ENCODE measurements at regions not wholly inside any gene's neighbourhood (a gene's known extent, or its start where the extent isn't known, plus 50 kb on each side); places are given as distances from the start of the nearest gene placed in this dataset.

GRCh38 chr10:46230615-46231014 lies 56.2 kb upstream of the ANTXRL start:
- Histone ChIP-seq H3K27ac (no peak overlapping the region), H3K9me3 (replicated peaks) (no peaks in the 10 kb centered on the region), H3K4me3 (no peak overlapping the region), H3K36me3 (no peaks in the 10 kb centered on the region), H3K4me1 (no peaks in the 10 kb centered on the region), H3K27me3 (no peaks in the 10 kb centered on the region)
- no peak for DNase-seq

DNA sequence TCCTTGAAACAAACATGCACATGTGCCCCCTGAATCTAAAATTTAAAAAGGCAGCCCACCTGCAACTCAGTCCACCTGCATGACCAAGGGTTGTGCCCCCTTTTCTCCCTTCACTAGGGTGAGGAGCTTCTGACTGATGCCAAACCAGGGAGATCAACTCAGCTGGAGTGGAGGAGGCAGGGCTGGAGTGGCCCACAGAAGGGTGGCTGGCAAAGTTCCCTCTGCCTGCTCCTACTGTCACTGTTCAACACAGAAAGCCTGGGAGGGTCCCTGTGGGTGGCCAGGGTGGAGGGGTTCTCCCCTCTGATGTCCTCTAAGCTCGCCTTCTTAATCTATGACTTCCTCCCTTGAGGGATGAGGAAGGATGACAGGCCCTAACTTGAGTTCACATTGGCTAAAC lies 55.7 kb upstream of the ANTXRL start:
- Histone ChIP-seq H3K27me3 (no peaks in the 10 kb centered on the region), H3K27ac (no peak overlapping the region), H3K36me3 (no peaks in the 10 kb centered on the region), H3K4me3 (no peak overlapping the region), H3K4me1 (no peaks in the 10 kb centered on the region), H3K9me3 (replicated peaks) (no peaks in the 10 kb centered on the region)
- no peak for DNase-seq

DNA sequence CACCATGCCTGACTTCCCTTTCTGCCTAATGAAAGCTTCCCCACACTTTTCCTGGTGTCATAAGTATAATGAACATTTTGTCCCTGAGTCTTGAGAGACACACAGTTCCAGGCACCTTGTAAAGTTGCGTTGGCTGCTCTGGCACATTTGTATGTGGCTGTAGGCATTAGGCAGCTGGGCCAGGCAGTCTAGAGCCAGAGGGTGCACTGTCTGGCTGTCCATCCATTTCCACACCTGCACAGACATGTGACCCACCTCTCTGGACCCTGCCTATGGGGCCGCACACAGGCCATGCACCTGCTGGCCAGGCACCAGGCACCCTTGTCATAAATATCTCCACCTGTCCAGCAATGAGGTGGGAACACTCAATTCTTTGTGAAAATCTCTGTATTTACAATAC lies 54.7 kb upstream of the ANTXRL start:
- DNase-seq, result no peak
- Histone ChIP-seq H3K27ac (no peak overlapping the region), H3K27me3 (no peaks in the 10 kb centered on the region), H3K36me3 (no peaks in the 10 kb centered on the region), H3K4me1 (no peaks in the 10 kb centered on the region), H3K9me3 (replicated peaks) (no peaks in the 10 kb centered on the region), H3K4me3 (no peak overlapping the region)

DNA sequence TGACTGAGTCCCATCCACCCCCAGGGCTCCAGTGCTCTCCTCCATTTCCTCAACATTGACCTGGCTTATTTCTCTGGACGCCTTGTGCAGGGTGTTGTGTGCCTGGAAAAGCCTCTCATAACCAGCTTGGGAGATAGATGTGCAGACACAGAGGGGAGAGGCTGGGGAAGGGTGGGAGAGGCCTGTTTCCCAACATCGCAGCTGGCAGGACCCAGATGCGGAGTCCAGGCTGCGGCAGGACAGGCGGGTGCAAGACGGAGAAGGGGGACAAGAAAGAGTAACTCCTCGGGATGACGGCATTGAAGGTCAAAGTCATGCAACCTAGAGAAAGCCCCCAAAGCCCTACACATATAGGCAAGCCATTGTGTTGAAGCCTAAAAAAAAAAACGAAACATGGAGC lies 54.1 kb upstream of the ANTXRL start:
- DNase-seq, result no peak
- Histone ChIP-seq H3K27ac (no peak overlapping the region), H3K4me1 (no peaks in the 10 kb centered on the region), H3K9me3 (replicated peaks) (no peaks in the 10 kb centered on the region), H3K27me3 (no peaks in the 10 kb centered on the region), H3K4me3 (no peak overlapping the region), H3K36me3 (no peaks in the 10 kb centered on the region)

GRCh38 chr10:46233181-46233580 lies 53.6 kb upstream of the ANTXRL start:
- H3K4me3 ChIP-seq, result no peak overlapping the region

GRCh38 chr10:46234026-46234425 lies 52.8 kb upstream of the ANTXRL start:
- Histone ChIP-seq H3K9me3 (replicated peaks) (no peaks in the 10 kb centered on the region), H3K4me3 (no peak overlapping the region), H3K36me3 (no peaks in the 10 kb centered on the region), H3K27ac (no peak overlapping the region), H3K4me1 (no peaks in the 10 kb centered on the region), H3K27me3 (no peaks in the 10 kb centered on the region)
- DNase-seq, result no peak

More at GRCh38 chr10:46233181-46233580, 53.6 kb upstream of the ANTXRL start:
- Histone ChIP-seq H3K4me1 (no peaks in the 10 kb centered on the region), H3K27ac (no peak overlapping the region), H3K9me3 (replicated peaks) (no peaks in the 10 kb centered on the region), H3K27me3 (no peaks in the 10 kb centered on the region), H3K36me3 (no peaks in the 10 kb centered on the region)
- no peak for DNase-seq

- H3K27me3 ChIP-seq, result no peaks in the 10 kb centered on the region
- no peaks in the 10 kb centered on the region for H3K9me3 ChIP-seq (replicated peaks)
- H3K36me3 ChIP-seq, result no peaks in the 10 kb centered on the region
- H3K4me3 ChIP-seq, result no peak overlapping the region
- DNase-seq, result no peak
- H3K27ac ChIP-seq, result no peak overlapping the region
- H3K4me1 ChIP-seq, result no peaks in the 10 kb centered on the region
Measured at GRCh38 chr10:46234431-46235060, 52.3 kb upstream of the ANTXRL start.

- DNase-seq, result no peak
- no peak overlapping the region for H3K27ac ChIP-seq
- H3K27me3 ChIP-seq, result no peaks in the 10 kb centered on the region
- no peaks in the 10 kb centered on the region for H3K36me3 ChIP-seq
- no peak overlapping the region for H3K4me3 ChIP-seq
- H3K9me3 ChIP-seq (replicated peaks), result no peaks in the 10 kb centered on the region
- H3K4me1 ChIP-seq, result no peaks in the 10 kb centered on the region
Measured at GRCh38 chr10:46235705-46236545, 50.9 kb upstream of the ANTXRL start.

DNA sequence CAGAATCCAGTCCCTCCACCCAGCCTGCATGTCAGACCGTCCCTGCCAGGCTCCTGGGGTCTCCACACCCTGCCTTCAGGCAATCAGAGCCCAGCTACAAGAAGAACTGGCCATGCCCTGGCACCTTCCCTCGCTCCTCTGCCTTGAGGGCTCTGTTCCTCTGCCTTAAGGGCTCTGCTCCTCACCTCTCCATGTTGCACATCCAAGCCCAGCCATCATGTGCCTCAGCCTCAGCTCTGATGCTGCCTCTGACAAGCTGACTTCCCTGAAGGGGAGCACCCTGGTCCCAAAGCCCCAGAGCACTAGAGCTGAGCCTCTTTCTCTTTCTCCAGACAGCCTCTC lies 50.3 kb upstream of the ANTXRL start:
- Histone ChIP-seq H3K9me3 (replicated peaks) (no peaks in the 10 kb centered on the region), H3K4me3 (no peak overlapping the region), H3K36me3 (no peaks in the 10 kb centered on the region), H3K4me1 (no peaks in the 10 kb centered on the region), H3K27ac (no peak overlapping the region), H3K27me3 (no peaks in the 10 kb centered on the region)
- no peak for DNase-seq

DNA sequence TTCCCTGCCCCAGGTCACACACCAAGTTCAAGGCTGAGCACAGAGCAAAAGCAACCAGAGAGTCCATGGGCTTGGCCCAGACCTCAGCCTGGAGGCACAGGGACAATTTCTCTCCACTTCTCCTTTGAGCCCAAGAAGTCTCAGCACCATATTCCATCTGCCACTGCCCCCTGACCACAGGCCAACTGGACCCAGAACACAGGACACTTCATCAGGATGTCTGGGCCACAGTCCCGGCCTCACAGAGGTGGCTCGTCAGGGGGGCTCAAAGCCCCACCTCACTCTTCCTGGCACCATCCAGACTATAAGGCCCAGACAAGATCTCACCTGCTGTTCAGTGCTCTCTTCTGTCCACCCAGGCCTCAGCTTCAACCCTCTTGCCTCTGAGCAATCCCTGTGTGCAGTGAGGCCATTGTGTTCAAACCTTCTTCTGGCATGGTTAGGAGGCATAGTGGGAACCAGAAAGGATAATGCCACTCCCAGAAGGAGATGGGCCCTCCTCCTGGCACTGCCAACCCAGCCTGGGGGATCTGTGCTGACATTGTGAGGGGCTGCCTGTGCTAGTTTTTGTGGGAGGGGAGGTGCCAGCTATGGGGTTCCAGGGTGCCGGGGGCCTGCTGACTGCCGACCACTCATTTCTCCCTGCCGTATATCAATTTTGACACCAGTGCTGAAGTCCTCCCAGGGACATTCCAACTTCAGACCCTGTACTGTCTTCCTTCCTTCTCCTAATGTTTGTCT lies 49.7 kb upstream of the ANTXRL start:
- Histone ChIP-seq H3K4me3 (no peak overlapping the region), H3K27me3 (no peaks in the 10 kb centered on the region), H3K4me1 (no peaks in the 10 kb centered on the region), H3K36me3 (no peaks in the 10 kb centered on the region), H3K27ac (no peak overlapping the region), H3K9me3 (replicated peaks) (no peaks in the 10 kb centered on the region)
- no peak for DNase-seq

Data from SJCRH30 (cell line).